Stimulated activated naive CD8-positive, alpha-beta T cell treated with anti-CD3 and anti-CD28 coated beads, Interleukin-15, Interleukin-2, amounts not matched to agents 100 U/mL and 50 U/mL, for 24 hours (primary cell): ENCODE measurements at regions not wholly inside any gene's neighbourhood (a gene's known extent, or its start where the extent isn't known, plus 50 kb on each side); places are given as distances from the start of the nearest gene placed in this dataset.
A peak's percentile ranks its signal among the peaks of the same experiment; 100 is the strongest.

ENCODE experiments used
- ATAC-seq: fragments of 150-1000 bp; cut with Tn5 transposase; one replicate; pipeline ENCODE4 v1.10.0; 2021
- DNase-seq: peaks from one replicate; pipeline ENCODE4 v3.0.0; 2021

DNA sequence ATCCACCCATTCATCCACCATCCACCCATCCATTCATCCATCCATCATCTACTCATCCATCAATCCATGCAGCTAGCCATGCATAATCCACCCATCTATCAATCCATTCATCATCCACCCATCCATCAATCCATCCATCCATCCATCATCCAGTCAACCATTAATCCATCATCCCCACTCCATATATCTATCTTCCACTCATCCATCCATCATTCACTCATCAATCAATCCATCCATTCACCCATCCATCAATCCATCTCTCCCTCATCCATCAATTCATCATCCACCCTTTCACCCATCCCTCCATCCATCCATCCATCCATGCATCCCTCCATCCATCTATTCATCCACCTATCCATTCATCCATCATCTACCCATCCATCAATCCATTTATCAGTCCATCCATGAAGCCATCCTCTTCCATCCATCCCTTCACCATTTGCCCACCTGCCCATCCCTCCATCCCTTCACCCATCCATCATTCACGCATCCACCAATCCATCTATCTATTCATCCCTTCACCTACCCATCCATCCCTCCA, 689.4 kb downstream of the BRD1 start:
- ATAC-seq = no peak
- DNase-seq = no peak

DNA sequence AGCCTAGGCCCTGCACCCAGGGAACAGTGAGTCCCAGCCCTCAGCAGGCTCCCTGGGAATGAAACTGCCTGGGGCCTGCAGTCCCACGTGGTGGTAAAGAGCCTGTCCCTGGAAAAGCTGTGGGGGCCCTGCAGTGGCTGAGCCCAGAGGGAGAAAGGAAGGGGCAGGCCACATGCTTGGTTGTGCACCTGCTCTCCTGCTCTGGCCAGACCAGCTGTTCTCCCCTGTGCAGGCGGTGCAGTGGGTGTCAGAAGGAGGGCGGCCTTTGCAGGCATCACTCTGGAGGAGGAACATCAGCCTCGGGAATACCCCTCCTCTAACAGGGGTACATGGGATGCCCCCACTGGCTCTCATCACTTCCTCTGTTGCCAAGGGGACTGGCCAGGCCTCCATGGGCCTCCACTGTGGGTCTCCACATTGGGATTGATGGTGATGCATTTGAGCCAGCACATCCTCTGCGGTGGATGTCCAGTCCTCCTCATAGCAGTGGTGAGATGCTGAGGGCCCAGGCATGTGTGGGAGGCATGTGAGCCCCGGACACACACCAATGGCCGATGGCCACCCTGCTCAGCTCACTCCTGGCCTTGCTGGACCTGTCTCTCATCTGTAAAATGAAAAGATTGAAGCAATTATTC, 690.4 kb downstream of the BRD1 start:
- no peak for DNase-seq
- ATAC-seq = no peak

- no peak for DNase-seq
- no peak for ATAC-seq
These were observed 690.9 kb downstream of the BRD1 start for GRCh38 chr22:49136816-49137180.

- no peak for DNase-seq
- no peak for ATAC-seq
These were observed 691.4 kb downstream of the BRD1 start for GRCh38 chr22:49136041-49136815.

DNA sequence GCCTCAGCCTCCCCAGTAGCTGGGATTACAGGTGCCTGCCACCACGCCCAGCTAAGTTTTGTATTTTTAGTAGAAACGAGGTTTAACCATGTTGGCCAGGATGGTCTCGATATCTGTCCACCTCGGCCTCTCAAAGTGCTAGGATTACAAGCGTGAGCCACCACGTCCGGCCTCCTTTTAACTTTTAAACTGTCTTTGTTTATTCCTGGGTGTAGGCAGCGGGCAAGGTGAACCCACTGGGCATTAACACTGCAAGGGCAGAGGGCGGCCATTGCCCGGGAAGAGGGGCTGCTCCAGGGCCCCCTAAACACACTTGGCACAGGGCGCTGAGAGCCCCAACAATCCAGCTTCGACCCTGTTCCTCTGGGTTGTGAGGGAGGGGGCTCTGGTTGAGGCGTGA, 693.6 kb downstream of the BRD1 start:
- ATAC-seq = no peak
- no peak for DNase-seq

DNA sequence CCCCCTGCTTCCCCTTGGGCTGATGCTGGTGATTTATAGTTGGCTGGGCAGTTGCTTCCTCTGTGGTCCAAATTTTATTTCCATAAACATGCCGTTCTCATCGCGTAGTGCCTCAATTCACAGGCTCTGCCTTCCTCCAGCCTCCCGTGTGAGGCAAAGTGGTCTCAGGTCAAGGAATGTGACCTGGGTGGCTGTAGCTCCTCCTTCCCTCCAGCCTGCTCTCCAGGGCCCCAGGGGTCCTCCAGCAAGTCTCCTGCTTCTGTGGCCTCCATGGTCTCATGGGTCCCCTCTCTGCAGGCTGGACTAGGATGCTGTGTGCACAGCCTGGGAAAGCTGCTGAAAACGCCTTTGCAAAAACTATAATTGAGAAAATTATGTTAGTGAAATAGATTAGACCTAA, 694.1 kb downstream of the BRD1 start:
- DNase-seq = no peak
- ATAC-seq = no peak

- no peak for ATAC-seq
- no peak for DNase-seq
These were observed 695.7 kb downstream of the BRD1 start for GRCh38 chr22:49132009-49132408.

DNA sequence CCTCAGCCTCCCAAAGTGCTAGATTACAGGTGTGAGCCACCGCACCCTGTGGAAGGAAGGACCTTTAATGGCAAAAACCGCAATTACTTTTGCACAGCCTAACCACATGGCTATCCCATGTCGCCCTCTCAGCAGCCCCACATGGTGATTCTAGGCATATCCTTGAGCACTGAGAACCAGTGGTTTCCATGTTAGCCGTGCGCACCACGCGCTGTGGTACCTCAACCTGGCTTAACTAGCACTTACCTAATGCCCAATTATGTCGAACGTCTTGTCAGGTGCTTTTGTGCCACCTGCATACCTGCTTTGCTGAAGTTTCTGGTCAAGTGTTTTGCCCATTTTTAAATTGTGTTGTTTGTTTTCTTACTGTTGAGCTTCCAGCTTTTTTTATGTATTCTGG, 697.9 kb downstream of the BRD1 start:
- DNase-seq (no peak), ATAC-seq (no peak)

GRCh38 chr22:49128874-49129273, 698.8 kb downstream of the BRD1 start:
- no peak for ATAC-seq
- DNase-seq = no peak

DNA sequence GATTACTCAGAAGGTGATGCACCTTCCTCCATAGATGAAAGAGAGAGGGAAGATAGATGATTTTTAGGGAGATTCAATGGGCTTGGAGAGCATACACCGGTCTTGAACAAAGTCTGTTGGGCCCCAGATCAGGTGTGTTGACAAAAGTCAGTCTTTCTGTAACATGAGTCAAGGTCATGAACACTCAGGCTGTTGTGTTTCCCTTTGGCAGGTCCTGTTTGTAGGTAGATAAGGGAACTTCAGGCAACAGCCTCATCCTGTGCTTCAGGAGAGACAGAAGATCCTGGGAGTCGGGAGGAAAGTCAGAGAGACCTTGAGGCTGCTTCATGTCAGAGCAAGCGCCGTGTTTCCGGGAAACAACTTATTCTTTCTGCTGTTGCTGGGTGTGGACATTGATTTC, 703.1 kb downstream of the BRD1 start:
- no peak for DNase-seq
- ATAC-seq = no peak

DNA sequence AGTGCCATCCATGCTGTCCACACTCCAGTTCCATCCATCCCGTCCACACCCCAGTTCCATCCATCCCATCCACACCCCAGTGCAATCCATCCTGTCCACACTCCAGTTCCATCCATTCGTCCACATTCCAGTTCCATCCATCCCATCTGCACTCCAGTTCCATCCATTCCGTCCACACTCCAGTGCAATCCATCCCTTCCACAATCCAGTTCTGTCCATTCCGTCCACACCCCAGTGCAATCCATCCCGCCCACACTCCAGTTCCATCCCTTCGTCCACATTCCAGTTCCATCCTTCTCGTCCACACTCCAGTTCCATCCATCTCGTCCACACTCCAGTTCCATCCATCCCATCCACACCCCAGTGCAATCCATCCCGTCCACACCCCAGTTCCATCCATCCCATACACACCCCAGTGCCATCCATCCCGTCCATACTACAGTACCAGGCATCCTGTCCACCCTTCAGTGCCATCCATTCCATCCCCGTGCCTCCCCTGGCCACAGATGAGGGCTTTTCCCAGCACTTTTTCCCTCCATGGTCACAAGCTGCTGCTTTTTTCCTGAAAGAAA, 704.0 kb downstream of the BRD1 start:
- no peak for DNase-seq
- no peak for ATAC-seq

DNA sequence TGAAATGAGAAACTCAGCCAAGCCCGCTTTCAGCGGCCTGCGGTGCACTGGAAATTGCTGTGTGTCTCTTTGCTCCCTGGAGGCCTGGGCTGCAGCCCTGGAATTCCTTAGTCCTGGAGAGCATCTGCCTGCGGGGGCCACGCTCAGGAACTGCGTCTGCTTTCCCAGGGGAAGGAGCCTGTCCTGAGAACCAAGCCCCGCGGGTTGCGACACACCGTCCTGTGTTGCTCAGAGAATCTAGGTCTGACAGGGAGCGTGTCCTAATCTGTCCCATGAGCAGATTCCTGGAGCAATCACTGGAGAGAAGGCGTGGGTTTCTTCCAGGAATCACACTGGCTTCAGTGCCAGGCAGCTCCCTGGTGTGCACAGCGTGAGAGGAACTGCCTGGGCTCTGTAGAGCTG, 708.1 kb downstream of the BRD1 start:
- DNase-seq = no peak
- ATAC-seq = no peak

DNA sequence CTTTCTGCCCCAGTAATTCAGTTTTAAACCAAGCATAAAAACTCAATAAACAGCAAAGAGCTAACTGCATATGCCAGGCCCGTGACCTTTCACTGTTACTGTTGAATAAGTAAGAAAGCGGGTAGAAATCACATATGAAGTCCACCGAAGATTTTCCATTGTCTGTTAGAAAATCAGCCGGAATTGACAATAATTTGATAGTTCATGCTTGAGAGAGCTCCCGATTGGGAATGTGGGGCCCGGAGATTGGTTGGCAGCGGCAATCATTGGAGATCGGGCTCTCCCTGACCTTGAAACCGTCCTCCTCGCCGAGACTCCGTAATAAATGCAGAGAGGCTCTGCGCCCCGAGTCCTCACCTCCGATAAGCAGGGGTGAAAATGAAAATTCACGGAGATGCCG, 709.6 kb downstream of the BRD1 start:
- ATAC-seq = no peak
- DNase-seq = no peak

GRCh38 chr22:49117486-49117885, 710.2 kb downstream of the BRD1 start:
- DNase-seq = no peak
- ATAC-seq = no peak

DNA sequence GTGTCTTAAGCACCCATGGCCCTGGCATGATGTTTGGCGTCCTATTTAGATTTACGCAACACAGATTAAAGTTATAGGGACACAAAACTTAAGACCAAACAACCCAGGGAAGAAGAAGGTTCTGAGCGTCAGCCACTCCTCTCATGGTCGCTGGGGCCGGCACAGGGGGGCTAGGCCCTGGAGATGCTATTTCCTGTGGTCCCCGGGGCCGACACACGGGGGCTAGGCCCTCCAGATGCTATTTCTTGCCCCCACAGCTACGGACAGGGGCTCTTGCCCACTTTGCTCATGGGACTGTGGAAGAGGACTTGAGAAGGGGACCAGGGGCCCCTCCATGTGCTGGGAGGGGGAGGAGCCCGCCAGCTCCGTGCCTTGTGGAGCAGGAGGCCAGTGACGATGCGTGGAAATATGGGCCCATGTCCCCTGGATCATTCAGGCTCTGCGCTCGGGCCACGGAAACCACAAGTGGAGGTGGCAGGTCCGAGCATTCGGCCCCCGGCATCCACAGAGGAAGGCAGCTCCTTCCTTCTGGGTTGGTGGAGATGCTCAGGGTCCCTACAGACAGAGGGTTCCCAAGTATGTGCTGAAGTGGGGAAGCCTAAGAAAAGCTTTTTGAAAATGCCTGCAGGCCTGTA, 711.1 kb downstream of the BRD1 start:
- ATAC-seq (no peak), DNase-seq (no peak)

DNA sequence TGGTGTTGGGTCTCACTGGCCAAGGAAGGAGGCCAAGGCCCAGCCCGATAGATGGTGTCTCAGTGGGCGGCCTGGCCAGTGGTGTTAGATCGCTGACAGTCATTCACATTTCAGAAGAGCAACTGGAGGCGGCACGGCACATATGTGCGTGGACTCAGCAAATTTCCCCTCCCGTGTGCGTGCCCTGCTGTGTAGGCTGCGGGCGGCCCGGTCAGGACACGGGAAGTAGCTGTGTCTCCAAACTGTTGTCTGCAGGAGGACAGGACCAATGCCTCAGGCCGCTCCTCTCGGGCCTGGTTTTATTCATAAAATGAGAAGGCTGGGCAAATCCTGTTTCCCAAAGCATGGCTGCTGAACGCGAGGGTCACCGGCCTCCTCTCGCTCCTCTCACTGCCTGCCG, 711.7 kb downstream of the BRD1 start:
- DNase-seq = no peak
- no peak for ATAC-seq

GRCh38 chr22:49115197-49115596, 712.5 kb downstream of the BRD1 start:
- ATAC-seq (no peak), DNase-seq (no peak)

GRCh38 chr22:49113758-49114157, 713.9 kb downstream of the BRD1 start:
- ATAC-seq = no peak
- no peak for DNase-seq

DNA sequence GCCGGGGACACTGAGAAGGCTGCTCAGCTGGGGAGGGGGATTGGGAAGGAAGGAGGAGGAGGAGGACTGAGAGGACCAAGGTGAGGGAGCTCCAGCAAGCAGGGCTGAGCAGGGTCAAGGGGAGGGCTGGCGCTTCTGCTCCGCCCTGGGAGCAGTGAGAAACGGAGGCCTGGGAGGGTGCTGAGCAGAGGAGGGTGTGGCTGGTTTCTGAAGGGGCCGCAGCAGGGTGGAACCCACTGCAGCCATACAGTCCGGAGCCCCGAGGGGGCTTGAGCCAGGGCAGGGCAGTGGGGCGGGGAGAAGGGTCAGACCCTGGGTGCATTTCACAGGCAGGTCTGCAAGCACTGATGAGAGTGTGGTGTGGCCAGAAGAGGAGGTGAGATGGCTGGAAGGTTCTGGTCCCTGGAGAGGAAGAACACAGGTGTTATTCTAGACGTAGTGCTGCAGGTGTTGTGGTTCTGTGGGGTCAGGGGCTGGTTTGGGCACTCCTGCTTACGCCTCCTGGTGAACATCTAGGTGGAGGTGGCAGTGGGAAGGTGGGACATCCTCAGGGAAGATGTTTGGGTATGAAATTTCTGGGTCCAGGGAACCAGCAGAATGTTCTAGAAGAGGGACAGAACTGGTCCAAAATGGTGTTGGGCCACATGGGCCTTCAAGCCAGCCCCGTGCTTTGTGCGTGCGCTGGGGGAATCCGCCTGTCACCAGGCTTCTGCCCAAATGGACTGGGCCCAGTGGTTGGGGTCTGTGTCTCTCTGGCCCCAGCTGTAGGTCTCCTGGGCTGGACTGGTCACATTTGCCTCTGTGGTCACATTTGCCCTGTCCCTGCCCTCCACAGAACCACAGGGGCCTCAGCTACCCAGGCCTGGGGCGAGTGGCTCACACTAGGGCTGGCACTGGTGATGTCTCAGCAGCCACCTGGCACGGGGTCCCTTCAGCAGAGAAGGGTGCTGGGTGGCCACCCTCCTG, 714.7 kb downstream of the BRD1 start:
- ATAC-seq (peak; percentile 17), DNase-seq (no peak)

- ATAC-seq (no peak), DNase-seq (no peak)
These were observed 715.5 kb downstream of the BRD1 start for GRCh38 chr22:49112176-49112575.

DNA sequence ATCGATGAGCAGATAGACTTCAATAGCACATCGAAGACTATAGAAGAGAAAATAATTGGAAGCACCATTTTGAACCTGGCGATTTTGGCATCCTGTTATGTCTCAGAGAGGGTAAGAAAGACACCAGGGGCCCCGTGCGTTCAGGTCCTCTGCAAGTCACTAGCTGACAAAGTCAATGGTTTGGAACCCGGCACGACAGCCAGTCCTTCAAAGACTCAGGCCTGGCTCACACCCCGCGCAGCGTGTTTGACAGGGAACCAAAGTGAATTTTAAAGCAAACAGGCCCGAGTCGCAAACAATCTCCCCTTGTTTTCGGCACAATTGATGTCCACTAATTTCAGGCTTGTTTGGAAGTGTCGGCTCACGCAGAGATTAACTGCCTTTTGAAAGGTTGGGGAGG, 716.6 kb downstream of the BRD1 start:
- DNase-seq = no peak
- ATAC-seq = no peak
